T-helper 2 cell treated with Interferon-gamma antibody and Interleukin-4, amounts not matched to agents 5 μg/mL and 100 μg/mL, for 36 hours (primary cell): ENCODE measurements at regions not wholly inside any gene's neighbourhood (a gene's known extent, or its start where the extent isn't known, plus 50 kb on each side); places are given as distances from the start of the nearest gene placed in this dataset.
"Not testable (repeated sequence)": the region's sequence is repeated elsewhere in the genome, so short reads cannot be mapped to it uniquely, and the experiment has no call there.

Source experiments
- DNase-seq: peaks from one replicate; pipeline ENCODE4 v3.0.0; 2021; ENCODE audit warnings: low spot score
- H3K27ac Mint-ChIP-seq: one replicate; pipeline ENCODE4 v1.8.0; 2021; ENCODE audit warnings: mild to moderate bottlenecking, mixed read lengths
- H3K27me3 Mint-ChIP-seq: one replicate; pipeline ENCODE4 v1.8.0; 2021; ENCODE audit warnings: low read depth, mixed read lengths
- H3K36me3 Mint-ChIP-seq: one replicate; pipeline ENCODE4 v1.8.0; 2021; ENCODE audit warnings: low read depth, mixed read lengths
- H3K4me1 Mint-ChIP-seq: one replicate; pipeline ENCODE4 v1.8.0; 2021; ENCODE audit warnings: low read depth, mixed read lengths
- H3K4me3 Mint-ChIP-seq: one replicate; pipeline ENCODE4 v1.8.0; 2022; ENCODE audit warnings: mild to moderate bottlenecking, moderate library complexity, mixed read lengths
- H3K9me3 Mint-ChIP-seq: one replicate; pipeline ENCODE4 v1.8.0; 2021; ENCODE audit warnings: mixed read lengths

DNA sequence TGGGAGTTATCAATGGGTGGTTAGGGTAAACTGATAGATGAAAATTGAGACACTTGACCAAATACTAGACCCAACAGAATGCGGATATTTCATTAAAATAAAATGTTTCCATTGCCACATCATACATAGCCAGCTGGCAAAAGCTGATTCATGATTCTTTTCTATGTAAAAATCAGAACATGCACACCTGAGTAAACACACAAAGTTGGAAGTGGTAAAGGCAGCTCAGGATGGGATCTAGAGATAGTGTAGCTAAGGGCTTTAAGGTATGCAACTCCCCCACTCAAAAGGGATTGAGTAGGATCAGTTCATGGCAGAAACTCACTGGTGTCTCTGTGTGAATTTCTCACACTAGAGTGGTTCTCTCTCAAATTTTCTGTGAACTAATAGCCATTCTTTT is 541.1 kb upstream of the GRAMD2B start:
- no peak overlapping the region for H3K27ac Mint-ChIP-seq
- H3K27me3 Mint-ChIP-seq = no peaks in the 10 kb centered on the region
- no peaks in the 10 kb centered on the region for H3K4me1 Mint-ChIP-seq
- no peak overlapping the region for H3K4me3 Mint-ChIP-seq
- DNase-seq = no peak
- H3K36me3 Mint-ChIP-seq = no peaks in the 10 kb centered on the region
- H3K9me3 Mint-ChIP-seq = no peaks in the 10 kb centered on the region

- Mint-ChIP-seq H3K27me3 (no peaks in the 10 kb centered on the region), H3K27ac (no peak overlapping the region), H3K4me1 (no peaks in the 10 kb centered on the region), H3K9me3 (peaks cover 2% of the 10 kb centered on the region), H3K4me3 (no peak overlapping the region), H3K36me3 (no peaks in the 10 kb centered on the region)
- no peak for DNase-seq
These were observed 540.0 kb upstream of the GRAMD2B start for GRCh38 chr5:125883223-125883622.

DNA sequence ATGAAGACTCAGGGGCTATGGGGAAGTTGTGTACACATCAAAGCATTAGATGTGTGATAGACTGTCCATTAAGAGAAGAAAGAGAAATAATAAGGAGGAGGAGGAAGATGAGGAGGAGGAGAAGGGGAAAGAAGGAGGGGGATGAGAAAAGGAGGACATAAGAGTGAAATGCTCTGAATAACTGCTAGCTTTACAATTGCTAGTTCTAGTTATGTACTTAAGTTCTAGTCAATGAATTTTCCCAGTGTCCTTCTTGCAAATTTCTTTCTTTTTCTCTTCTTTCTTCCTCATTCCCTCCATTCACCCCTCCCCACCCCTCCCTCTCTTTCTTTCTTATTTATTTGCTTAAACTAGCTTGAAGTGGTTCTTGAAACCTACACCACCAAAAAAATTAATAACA is 534.9 kb upstream of the GRAMD2B start:
- peaks cover 13% of the 10 kb centered on the region for H3K9me3 Mint-ChIP-seq
- no peak for DNase-seq
- no peaks in the 10 kb centered on the region for H3K4me1 Mint-ChIP-seq
- H3K27ac Mint-ChIP-seq = no peak overlapping the region
- H3K27me3 Mint-ChIP-seq = no peaks in the 10 kb centered on the region
- no peak overlapping the region for H3K4me3 Mint-ChIP-seq
- H3K36me3 Mint-ChIP-seq = no peaks in the 10 kb centered on the region

GRCh38 chr5:125890511-125890931 is 532.7 kb upstream of the GRAMD2B start:
- Mint-ChIP-seq H3K9me3 (peaks cover 13% of the 10 kb centered on the region), H3K4me3 (no peak overlapping the region), H3K27ac (no peak overlapping the region), H3K36me3 (no peaks in the 10 kb centered on the region), H3K4me1 (no peaks in the 10 kb centered on the region), H3K27me3 (no peaks in the 10 kb centered on the region)
- DNase-seq = no peak

DNA sequence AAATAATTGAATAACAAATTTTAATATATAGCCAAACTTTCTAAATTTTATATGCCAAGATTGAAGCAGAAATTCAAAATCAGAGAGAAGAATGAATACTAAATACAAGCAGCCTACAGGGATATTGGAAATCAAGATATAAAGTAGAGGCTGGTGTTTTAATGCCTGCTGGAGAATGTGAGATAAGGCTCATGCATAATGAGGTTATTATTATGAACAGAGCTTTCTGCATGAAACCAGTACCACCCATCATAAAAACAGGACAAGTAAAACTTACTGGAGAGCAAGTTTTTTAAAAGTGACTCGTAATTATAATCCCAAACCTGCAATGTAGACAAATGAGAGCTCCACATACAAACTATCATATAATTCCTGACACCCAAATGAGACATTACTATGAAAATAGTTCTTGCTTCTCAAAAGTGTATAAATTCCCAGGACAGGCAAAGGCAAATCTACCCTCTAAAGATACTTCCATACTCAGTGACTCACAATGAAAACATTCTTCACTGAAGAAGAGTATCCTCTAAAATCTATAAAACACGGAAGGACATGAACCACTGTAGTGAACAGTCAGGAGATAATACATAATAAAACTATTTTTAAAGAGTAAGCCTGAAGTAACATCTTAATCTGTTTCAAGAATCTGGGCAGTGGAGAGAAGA is 532.0 kb upstream of the GRAMD2B start:
- Mint-ChIP-seq H3K4me1 (no peaks in the 10 kb centered on the region), H3K9me3 (peaks cover 13% of the 10 kb centered on the region), H3K4me3 (no peak overlapping the region), H3K36me3 (no peaks in the 10 kb centered on the region), H3K27me3 (no peaks in the 10 kb centered on the region), H3K27ac (no peak overlapping the region)
- DNase-seq = no peak

DNA sequence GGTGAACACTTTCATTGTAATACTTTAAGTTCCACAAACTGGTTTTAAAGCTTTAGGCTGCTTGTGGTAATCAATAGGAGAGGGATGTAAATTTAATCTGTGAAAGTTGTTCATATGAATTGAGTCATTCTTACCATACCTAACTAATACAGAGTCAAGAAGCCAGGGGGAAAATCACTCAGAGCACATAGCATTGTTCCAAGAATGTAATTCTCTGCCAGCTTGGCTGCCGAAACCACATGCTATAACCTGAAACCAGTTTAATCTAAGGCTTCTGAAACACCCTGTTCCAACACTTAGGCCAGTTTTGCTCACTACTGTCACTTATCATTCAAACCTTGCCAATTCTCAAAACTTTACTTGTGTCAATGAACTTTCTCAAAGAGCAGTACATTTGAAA is 528.8 kb upstream of the GRAMD2B start:
- no peaks in the 10 kb centered on the region for H3K36me3 Mint-ChIP-seq
- no peak overlapping the region for H3K4me3 Mint-ChIP-seq
- no peak overlapping the region for H3K27ac Mint-ChIP-seq
- DNase-seq = no peak
- no peaks in the 10 kb centered on the region for H3K27me3 Mint-ChIP-seq
- H3K4me1 Mint-ChIP-seq = no peaks in the 10 kb centered on the region
- peaks cover 6% of the 10 kb centered on the region for H3K9me3 Mint-ChIP-seq

DNA sequence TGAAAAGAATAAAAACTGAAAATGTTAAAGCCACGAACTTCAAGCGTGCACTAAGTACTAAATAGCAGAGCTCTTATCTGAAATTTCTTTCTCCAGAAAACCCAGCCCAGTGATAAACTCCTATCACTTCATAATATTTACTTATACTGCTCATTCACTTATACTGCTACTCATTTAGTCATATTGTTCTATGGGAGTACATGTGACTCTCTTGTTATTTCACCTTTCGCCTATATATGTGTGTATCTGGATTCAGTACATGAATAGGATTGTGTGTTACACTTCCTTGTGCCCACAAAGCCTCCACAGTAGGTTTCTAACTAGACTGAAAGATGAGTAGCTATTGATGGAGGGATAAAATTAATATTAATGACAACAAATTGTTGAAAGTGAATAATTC is 526.8 kb upstream of the GRAMD2B start:
- H3K9me3 Mint-ChIP-seq = peaks cover 6% of the 10 kb centered on the region
- H3K36me3 Mint-ChIP-seq = no peaks in the 10 kb centered on the region
- H3K27ac Mint-ChIP-seq = no peak overlapping the region
- H3K27me3 Mint-ChIP-seq = no peaks in the 10 kb centered on the region
- no peaks in the 10 kb centered on the region for H3K4me1 Mint-ChIP-seq
- no peak overlapping the region for H3K4me3 Mint-ChIP-seq
- no peak for DNase-seq

GRCh38 chr5:125897089-125897488 is 526.1 kb upstream of the GRAMD2B start:
- Mint-ChIP-seq H3K4me3 (no peak overlapping the region), H3K27me3 (no peaks in the 10 kb centered on the region), H3K36me3 (no peaks in the 10 kb centered on the region), H3K9me3 (peaks cover 3% of the 10 kb centered on the region), H3K27ac (no peak overlapping the region), H3K4me1 (no peaks in the 10 kb centered on the region)
- no peak for DNase-seq

- Mint-ChIP-seq H3K4me1 (no peaks in the 10 kb centered on the region), H3K9me3 (peaks cover 3% of the 10 kb centered on the region), H3K4me3 (no peak overlapping the region), H3K27ac (no peak overlapping the region), H3K27me3 (no peaks in the 10 kb centered on the region), H3K36me3 (no peaks in the 10 kb centered on the region)
- no peak for DNase-seq
These were observed 524.3 kb upstream of the GRAMD2B start for GRCh38 chr5:125898851-125899405.

- Mint-ChIP-seq H3K9me3 (peaks cover 65% of the 10 kb centered on the region), H3K4me3 (no peak overlapping the region), H3K36me3 (no peaks in the 10 kb centered on the region)
These were observed 511.2 kb upstream of the GRAMD2B start for GRCh38 chr5:125912028-125912427.

GRCh38 chr5:125913200-125913599 is 510.0 kb upstream of the GRAMD2B start:
- Mint-ChIP-seq H3K4me3 (no peak overlapping the region), H3K9me3 (peaks cover 59% of the 10 kb centered on the region), H3K27me3 (no peaks in the 10 kb centered on the region), H3K4me1 (no peaks in the 10 kb centered on the region), H3K36me3 (no peaks in the 10 kb centered on the region), H3K27ac (no peak overlapping the region)
- no peak for DNase-seq

More at GRCh38 chr5:125912028-125912427, 511.2 kb upstream of the GRAMD2B start:
- Mint-ChIP-seq H3K4me1 (no peaks in the 10 kb centered on the region), H3K27me3 (no peaks in the 10 kb centered on the region), H3K27ac (no peak overlapping the region)
- no peak for DNase-seq

- DNase-seq = no peak
- no peaks in the 10 kb centered on the region for H3K36me3 Mint-ChIP-seq
- peaks cover 50% of the 10 kb centered on the region for H3K9me3 Mint-ChIP-seq
- H3K27ac Mint-ChIP-seq = no peak overlapping the region
- no peaks in the 10 kb centered on the region for H3K4me1 Mint-ChIP-seq
- no peaks in the 10 kb centered on the region for H3K27me3 Mint-ChIP-seq
- H3K4me3 Mint-ChIP-seq = no peak overlapping the region
These were observed 508.7 kb upstream of the GRAMD2B start for GRCh38 chr5:125914471-125914870.

DNA sequence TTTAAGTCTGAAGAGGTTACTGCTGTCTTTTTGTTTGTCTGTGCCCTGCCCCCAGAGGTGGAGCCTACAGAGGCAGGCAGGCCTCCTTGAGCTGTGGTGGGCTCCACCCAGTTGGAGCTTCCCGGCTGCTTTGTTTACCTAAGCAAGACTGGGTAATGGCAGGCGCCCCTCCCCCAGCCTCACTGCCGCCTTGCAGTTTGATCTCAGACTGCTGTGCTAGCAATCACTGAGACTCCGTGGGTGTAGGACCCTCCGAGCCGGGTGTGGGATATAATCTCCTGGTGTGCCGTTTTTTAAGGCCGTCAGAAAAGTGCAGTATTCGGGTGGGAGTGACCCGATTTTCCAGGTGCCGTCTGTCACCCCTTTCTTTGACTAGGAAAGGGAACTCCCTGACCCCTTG is 499.3 kb upstream of the GRAMD2B start:
- not testable (repeated sequence) for H3K27me3 Mint-ChIP-seq, H3K4me1 Mint-ChIP-seq, H3K27ac Mint-ChIP-seq, H3K36me3 Mint-ChIP-seq, DNase-seq, H3K4me3 Mint-ChIP-seq
- H3K9me3 Mint-ChIP-seq = peaks cover 22% of the 10 kb centered on the region

DNA sequence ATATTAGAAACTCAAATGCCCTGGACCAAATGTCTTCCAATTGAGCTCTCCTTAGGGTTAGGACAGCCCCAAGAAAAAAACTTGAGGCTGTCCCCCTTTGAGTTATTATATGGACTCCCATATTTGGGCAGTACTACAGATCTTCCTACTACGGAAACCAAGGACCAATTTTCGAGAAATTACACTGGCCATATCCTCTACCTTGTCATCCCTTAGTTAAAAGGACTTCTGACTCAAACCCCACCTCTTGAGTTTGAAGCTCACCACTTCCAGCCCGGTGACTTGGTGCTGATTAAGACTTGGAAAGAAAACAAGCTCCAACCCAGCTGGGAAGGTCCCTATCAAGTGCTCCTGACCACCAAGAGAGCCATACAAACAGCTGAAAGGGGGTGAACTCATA is 497.0 kb upstream of the GRAMD2B start:
- H3K27ac Mint-ChIP-seq = no peak overlapping the region
- no peak overlapping the region for H3K4me3 Mint-ChIP-seq
- H3K9me3 Mint-ChIP-seq = peaks cover 22% of the 10 kb centered on the region
- H3K36me3 Mint-ChIP-seq = no peaks in the 10 kb centered on the region
- DNase-seq = no peak
- H3K27me3 Mint-ChIP-seq = no peaks in the 10 kb centered on the region
- H3K4me1 Mint-ChIP-seq = no peaks in the 10 kb centered on the region

DNA sequence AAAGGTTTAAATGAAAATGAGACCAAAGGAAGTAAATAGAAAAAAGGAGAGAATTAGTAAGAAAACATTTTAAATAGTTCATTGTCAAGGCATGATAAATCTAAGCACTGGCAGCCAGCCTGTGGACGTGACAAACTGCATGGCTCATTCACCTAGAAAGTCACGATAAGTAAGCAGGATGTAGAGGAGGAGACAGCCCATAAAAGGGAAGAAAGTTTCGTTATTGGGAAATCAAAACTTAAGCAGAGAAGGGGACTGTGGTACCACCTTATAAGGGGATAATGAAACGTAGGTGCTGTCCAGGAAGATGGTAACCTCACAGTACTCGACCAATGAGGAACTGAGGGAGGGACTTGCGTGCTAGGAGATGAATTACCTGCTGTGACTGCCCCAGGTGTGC is 494.5 kb upstream of the GRAMD2B start:
- no peak for DNase-seq
- peaks cover 22% of the 10 kb centered on the region for H3K9me3 Mint-ChIP-seq
- H3K4me1 Mint-ChIP-seq = no peaks in the 10 kb centered on the region
- no peaks in the 10 kb centered on the region for H3K36me3 Mint-ChIP-seq
- H3K27me3 Mint-ChIP-seq = no peaks in the 10 kb centered on the region
- H3K4me3 Mint-ChIP-seq = no peak overlapping the region
- no peak overlapping the region for H3K27ac Mint-ChIP-seq
